CD4-positive, alpha-beta T cell treated with Interleukin-4 for 4 hours (primary cell): ENCODE measurements at regions not wholly inside any gene's neighbourhood (a gene's known extent, or its start where the extent isn't known, plus 50 kb on each side); places are given as distances from the start of the nearest gene placed in this dataset.

Source experiments
- DNase-seq: peaks from one replicate; pipeline ENCODE4 v3.0.0-alpha.2; 2020

DNA sequence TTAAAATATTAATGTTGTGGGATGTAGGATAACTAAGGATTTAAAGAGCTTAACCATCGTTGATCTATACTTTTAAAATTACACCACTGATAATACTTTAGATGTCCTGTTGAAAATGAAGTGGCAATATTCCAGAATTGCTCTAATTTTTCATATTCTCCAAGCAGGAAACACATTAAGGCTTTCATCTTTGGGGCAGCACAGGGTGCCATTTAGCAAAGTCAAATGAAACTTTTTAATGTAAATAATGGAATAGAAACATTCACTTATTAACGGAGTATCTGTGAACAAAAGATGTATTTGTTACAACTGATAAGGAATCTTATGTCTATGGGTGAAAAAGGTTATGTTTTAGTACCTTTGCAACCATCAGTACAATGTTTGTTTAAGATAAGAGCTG is 50.0 kb upstream of the MIR17HG start:
- no peak for DNase-seq
